Mesenchymal stem cell (in vitro differentiated cells and primary cell): ENCODE measurements at regions not wholly inside any gene's neighbourhood (a gene's known extent, or its start where the extent isn't known, plus 50 kb on each side); places are given as distances from the start of the nearest gene placed in this dataset.

Source experiments
- DNase-seq: peaks from one replicate; pipeline ENCODE4 v3.0.0-alpha.2; 2013
- H2AFZ ChIP-seq: one replicate; pipeline ENCODE4 v1.6.1; 2013; ENCODE audit warnings: low read depth, mild to moderate bottlenecking, control low read depth, inconsistent platforms, low read length, moderate library complexity
- H2AK5ac ChIP-seq: 2 replicates; pipeline ENCODE4 v1.6.1; 2013; ENCODE audit warnings: low read length, moderate library complexity, mild to moderate bottlenecking, inconsistent platforms; ENCODE audit not compliant: severe bottlenecking
- H2BK120ac ChIP-seq: one replicate; pipeline ENCODE4 v1.6.1; 2013; ENCODE audit warnings: low read depth, mild to moderate bottlenecking, inconsistent platforms, low read length, moderate library complexity
- H2BK12ac ChIP-seq, 2 experiments: one replicate each; pipeline ENCODE4 v1.6.1; 2013; ENCODE audit warnings: inconsistent platforms in 2 of 2, low read length in 2 of 2, mild to moderate bottlenecking in 2 of 2, moderate library complexity in 2 of 2, control low read depth in 1 of 2
- H2BK15ac ChIP-seq: one replicate; pipeline ENCODE4 v1.6.1; 2013; ENCODE audit warnings: mild to moderate bottlenecking, low read depth, inconsistent platforms; ENCODE audit not compliant: poor library complexity, severe bottlenecking
- H2BK5ac ChIP-seq: 2 replicates; pipeline ENCODE4 v1.6.1; 2013; ENCODE audit warnings: low read depth, mild to moderate bottlenecking, low read length, control low read depth, inconsistent platforms; ENCODE audit not compliant: poor library complexity, severe bottlenecking
- H3K14ac ChIP-seq, 2 experiments: one replicate each; pipeline ENCODE4 v1.6.1; 2013; ENCODE audit warnings: inconsistent platforms in 2 of 2, low read length in 2 of 2, control low read depth in 1 of 2, mild to moderate bottlenecking in 1 of 2, moderate library complexity in 1 of 2
- H3K18ac ChIP-seq, 2 experiments: one replicate each; pipeline ENCODE4 v1.6.1; 2013; ENCODE audit warnings: inconsistent platforms in 2 of 2, low read length in 2 of 2, control low read depth in 1 of 2, low read depth in 1 of 2, mild to moderate bottlenecking in 1 of 2
- H3K23ac ChIP-seq, 2 experiments: one replicate each; pipeline ENCODE4 v1.6.1; 2013; ENCODE audit warnings: inconsistent platforms in 2 of 2, low read length in 2 of 2, mild to moderate bottlenecking in 2 of 2, moderate library complexity in 2 of 2, control low read depth in 1 of 2
- H3K27ac ChIP-seq: 2 replicates; pipeline ENCODE4 v1.5.1; 2013; ENCODE audit warnings: mild to moderate bottlenecking, moderate library complexity, low read length, control low read depth, inconsistent platforms; ENCODE audit not compliant: poor library complexity, severe bottlenecking
- H3K27me3 ChIP-seq, 2 experiments: 2 replicates each; pipeline versions ENCODE4 v1.6.1 to v1.7.0; 2013; ENCODE audit warnings: low read length in 2 of 2, mild to moderate bottlenecking in 2 of 2, moderate library complexity in 2 of 2, control low read depth in 1 of 2, inconsistent platforms in 1 of 2; ENCODE audit not compliant: control insufficient read depth in 1 of 2, insufficient read depth in 1 of 2
- H3K36me3 ChIP-seq, 2 experiments: 2 replicates each; pipeline versions ENCODE4 v1.6.1 to v1.7.0; 2013; ENCODE audit warnings: low read length in 2 of 2, control low read depth in 1 of 2, inconsistent platforms in 1 of 2, low read depth in 1 of 2, mild to moderate bottlenecking in 1 of 2; ENCODE audit not compliant: insufficient read depth in 2 of 2, control insufficient read depth in 1 of 2
- H3K4ac ChIP-seq, 2 experiments: one replicate each; pipeline ENCODE4 v1.6.1; 2013; ENCODE audit warnings: inconsistent platforms in 2 of 2, low read length in 2 of 2, mild to moderate bottlenecking in 2 of 2, moderate library complexity in 2 of 2, control low read depth in 1 of 2, low read depth in 1 of 2
- H3K4me1 ChIP-seq: 2 replicates; pipeline ENCODE4 v1.6.1; 2013; ENCODE audit warnings: low read depth, low read length, control low read depth; ENCODE audit not compliant: control insufficient read depth, insufficient read depth
- H3K4me2 ChIP-seq: 2 replicates; pipeline ENCODE4 v1.6.1; 2013; ENCODE audit warnings: low read length, mild to moderate bottlenecking, inconsistent platforms; ENCODE audit not compliant: poor library complexity, severe bottlenecking
- H3K4me3 ChIP-seq, 2 experiments: 2 replicates each; pipeline versions ENCODE4 v1.5.1 to v1.7.0; 2013; ENCODE audit warnings: low read length in 2 of 2, mild to moderate bottlenecking in 2 of 2, control low read depth in 1 of 2, low read depth in 1 of 2; ENCODE audit not compliant: insufficient read depth in 1 of 2
- H3K79me1 ChIP-seq: replicated peaks from 2 replicates; pipeline ENCODE4 v1.6.1; 2013; ENCODE audit warnings: mild to moderate bottlenecking, control low read depth, low read length, inconsistent platforms; ENCODE audit not compliant: poor library complexity, severe bottlenecking
- H3K9ac ChIP-seq: 2 replicates; pipeline ENCODE4 v1.7.0; 2013; ENCODE audit warnings: mild to moderate bottlenecking, low read length, moderate library complexity
- H3K9me3 ChIP-seq: 2 replicates; pipeline ENCODE4 v1.7.0; 2013; ENCODE audit warnings: mild to moderate bottlenecking, low read length; ENCODE audit not compliant: control insufficient read depth
- H4K8ac ChIP-seq: one replicate; pipeline ENCODE4 v1.6.1; 2013; ENCODE audit warnings: inconsistent platforms, mild to moderate bottlenecking, low read length, moderate library complexity
- H4K91ac ChIP-seq: one replicate; pipeline ENCODE4 v1.6.1; 2013; ENCODE audit warnings: mild to moderate bottlenecking, low read length, inconsistent platforms
- WGBS: methylation state at CpG from one replicate; pipeline ENCODE4 v1.1.7; 2013; ENCODE audit warnings: mixed read lengths; 5-methylcytosine and 5-hydroxymethylcytosine counted together

GRCh38 chr13:90382425-90382824, 965.1 kb upstream of the MIR17HG start:
- H3K79me1 ChIP-seq: no peaks in the 10 kb centered on the region
- no peak overlapping the region for H4K91ac ChIP-seq
- no peak overlapping the region for H2AK5ac ChIP-seq
- H3K4me2 ChIP-seq: no peak overlapping the region
- H3K4me1 ChIP-seq: no peaks in the 10 kb centered on the region
- H2BK12ac ChIP-seq: no peak overlapping the region
- H2BK15ac ChIP-seq: no peak overlapping the region
- H3K9ac ChIP-seq: no peak overlapping the region
- no peak overlapping the region for H3K14ac ChIP-seq
- H3K27me3 ChIP-seq: no peaks in the 10 kb centered on the region
- no peak overlapping the region for H3K27ac ChIP-seq
- H3K9me3 ChIP-seq: no peaks in the 10 kb centered on the region
- no peak for DNase-seq
- no peak overlapping the region for H3K23ac ChIP-seq
- no CpG with 5 or more reads among the region's 1 CpG for WGBS
- no peak overlapping the region for H2AFZ ChIP-seq
- no peak overlapping the region for H4K8ac ChIP-seq
- H3K4ac ChIP-seq: no peak overlapping the region
- no peak overlapping the region for H2BK5ac ChIP-seq
- no peak overlapping the region for H3K4me3 ChIP-seq
- H2BK120ac ChIP-seq: no peak overlapping the region
- H3K36me3 ChIP-seq: no peaks in the 10 kb centered on the region
- H3K18ac ChIP-seq: no peak overlapping the region

- H3K4ac ChIP-seq: no peak overlapping the region
- no peak overlapping the region for H3K4me3 ChIP-seq
- H3K18ac ChIP-seq: no peak overlapping the region
- H3K36me3 ChIP-seq: no peaks in the 10 kb centered on the region
- H3K4me2 ChIP-seq: no peak overlapping the region
- H3K27ac ChIP-seq: no peak overlapping the region
- no peak overlapping the region for H2AK5ac ChIP-seq
- no peak overlapping the region for H3K23ac ChIP-seq
- no peak overlapping the region for H2BK15ac ChIP-seq
- H3K14ac ChIP-seq: no peak overlapping the region
- H2AFZ ChIP-seq: no peak overlapping the region
- no peak for DNase-seq
- no peaks in the 10 kb centered on the region for H3K79me1 ChIP-seq
- no peaks in the 10 kb centered on the region for H3K9me3 ChIP-seq
- H2BK120ac ChIP-seq: no peak overlapping the region
- H4K91ac ChIP-seq: no peak overlapping the region
- no peaks in the 10 kb centered on the region for H3K27me3 ChIP-seq
- H3K9ac ChIP-seq: no peak overlapping the region
- WGBS: no CpG with 5 or more reads among the region's 4 CpGs
- H2BK5ac ChIP-seq: no peak overlapping the region
- H3K4me1 ChIP-seq: no peaks in the 10 kb centered on the region
- no peak overlapping the region for H4K8ac ChIP-seq
- no peak overlapping the region for H2BK12ac ChIP-seq
These were observed 961.6 kb upstream of the MIR17HG start for GRCh38 chr13:90385781-90386489.

GRCh38 chr13:90388887-90389452, 958.5 kb upstream of the MIR17HG start:
- Histone ChIP-seq H4K91ac (no peak overlapping the region), H2BK5ac (no peak overlapping the region), H3K27ac (no peak overlapping the region), H2AFZ (no peak overlapping the region), H2BK15ac (no peak overlapping the region), H3K18ac (no peak overlapping the region), H4K8ac (no peak overlapping the region), H3K79me1 (no peaks in the 10 kb centered on the region), H2BK120ac (no peak overlapping the region), H3K4me3 (no peak overlapping the region), H3K23ac (no peak overlapping the region), H3K9ac (no peak overlapping the region), H3K14ac (no peak overlapping the region), H3K36me3 (no peaks in the 10 kb centered on the region), H3K4ac (no peak overlapping the region), H3K4me2 (no peak overlapping the region), H3K4me1 (no peaks in the 10 kb centered on the region), H2AK5ac (no peak overlapping the region), H2BK12ac (no peak overlapping the region), H3K27me3 (no peaks in the 10 kb centered on the region), H3K9me3 (no peaks in the 10 kb centered on the region)
- DNase-seq: no peak
- 92% methylated on average over 2 of the region's 2 CpGs for WGBS

- H2AK5ac ChIP-seq: no peak overlapping the region
These were observed 958.0 kb upstream of the MIR17HG start for GRCh38 chr13:90389537-90389936.

More at GRCh38 chr13:90389537-90389936, 958.0 kb upstream of the MIR17HG start:
- H3K36me3 ChIP-seq: no peaks in the 10 kb centered on the region
- no peak overlapping the region for H2BK5ac ChIP-seq
- 97% methylated on average over 2 of the region's 2 CpGs for WGBS
- no peak overlapping the region for H3K23ac ChIP-seq
- no peak overlapping the region for H2BK12ac ChIP-seq
- no peak overlapping the region for H3K4ac ChIP-seq
- no peak overlapping the region for H3K27ac ChIP-seq
- no peaks in the 10 kb centered on the region for H3K9me3 ChIP-seq
- no peaks in the 10 kb centered on the region for H3K4me1 ChIP-seq
- no peak overlapping the region for H3K4me2 ChIP-seq
- no peaks in the 10 kb centered on the region for H3K79me1 ChIP-seq
- H3K9ac ChIP-seq: no peak overlapping the region
- no peaks in the 10 kb centered on the region for H3K27me3 ChIP-seq
- no peak overlapping the region for H3K14ac ChIP-seq
- H4K8ac ChIP-seq: no peak overlapping the region
- no peak overlapping the region for H2AFZ ChIP-seq
- H2BK120ac ChIP-seq: no peak overlapping the region
- H2BK15ac ChIP-seq: no peak overlapping the region
- DNase-seq: no peak
- H4K91ac ChIP-seq: no peak overlapping the region
- no peak overlapping the region for H3K18ac ChIP-seq
- H3K4me3 ChIP-seq: no peak overlapping the region
